ENCODE measurements at regions not wholly inside any gene's neighbourhood (a gene's known extent, or its start where the extent isn't known, plus 50 kb on each side); places are given as distances from the start of the nearest gene placed in this dataset.

GRCh38 chr20:12305188-12305950, 387.7 kb downstream of the BTBD3 start:
- H3K4me3 ChIP-seq (replicated peaks; ENCODE audit: low read depth, low read length), result no peak overlapping the region
- DNase-seq (ENCODE audit: low read depth), result no peak
- TF ChIP-seq, protein P1, sequence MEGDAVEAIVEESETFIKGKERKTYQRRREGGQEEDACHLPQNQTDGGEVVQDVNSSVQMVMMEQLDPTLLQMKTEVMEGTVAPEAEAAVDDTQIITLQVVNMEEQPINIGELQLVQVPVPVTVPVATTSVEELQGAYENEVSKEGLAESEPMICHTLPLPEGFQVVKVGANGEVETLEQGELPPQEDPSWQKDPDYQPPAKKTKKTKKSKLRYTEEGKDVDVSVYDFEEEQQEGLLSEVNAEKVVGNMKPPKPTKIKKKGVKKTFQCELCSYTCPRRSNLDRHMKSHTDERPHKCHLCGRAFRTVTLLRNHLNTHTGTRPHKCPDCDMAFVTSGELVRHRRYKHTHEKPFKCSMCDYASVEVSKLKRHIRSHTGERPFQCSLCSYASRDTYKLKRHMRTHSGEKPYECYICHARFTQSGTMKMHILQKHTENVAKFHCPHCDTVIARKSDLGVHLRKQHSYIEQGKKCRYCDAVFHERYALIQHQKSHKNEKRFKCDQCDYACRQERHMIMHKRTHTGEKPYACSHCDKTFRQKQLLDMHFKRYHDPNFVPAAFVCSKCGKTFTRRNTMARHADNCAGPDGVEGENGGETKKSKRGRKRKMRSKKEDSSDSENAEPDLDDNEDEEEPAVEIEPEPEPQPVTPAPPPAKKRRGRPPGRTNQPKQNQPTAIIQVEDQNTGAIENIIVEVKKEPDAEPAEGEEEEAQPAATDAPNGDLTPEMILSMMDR (IDR thresholded peaks at IDR 0.05; ENCODE audit: low read length, missing control alignments), result no peak

GRCh38 chr20:12306107-12306506, 388.4 kb downstream of the BTBD3 start:
- TF ChIP-seq, protein P1 (IDR thresholded peaks at IDR 0.05; ENCODE audit: low read length, missing control alignments), result no peak
- no peak overlapping the region for H3K4me3 ChIP-seq (replicated peaks; ENCODE audit: low read depth, low read length)
- DNase-seq (ENCODE audit: low read depth), result peak; percentile 1

- H3K4me3 ChIP-seq (replicated peaks; ENCODE audit: low read depth, low read length), result no peak overlapping the region
- no peak for DNase-seq (ENCODE audit: low read depth)
- TF ChIP-seq, protein P1 (IDR thresholded peaks at IDR 0.05; ENCODE audit: low read length, missing control alignments), result no peak
Observed at GRCh38 chr20:12311094-12311865, 393.6 kb downstream of the BTBD3 start.

DNA sequence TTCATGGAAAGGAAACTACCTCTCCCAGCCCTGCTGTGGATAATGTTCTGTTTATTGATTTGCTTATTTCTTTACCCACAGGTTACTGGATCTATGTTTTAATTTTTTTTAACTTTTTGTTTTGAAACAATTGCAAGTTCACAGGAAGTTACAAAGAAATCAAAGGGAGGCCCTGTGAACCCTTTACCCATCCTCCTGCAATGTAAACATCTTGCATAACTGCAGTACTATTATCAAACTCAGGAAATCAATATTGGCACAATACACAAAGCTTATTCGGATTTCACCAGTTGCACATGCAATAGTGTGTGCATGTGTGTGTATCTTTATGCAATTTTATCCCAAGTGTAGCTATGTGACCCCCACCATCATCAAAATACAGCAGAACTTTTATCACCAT, 398.0 kb downstream of the BTBD3 start:
- TF ChIP-seq, protein P1 (IDR thresholded peaks at IDR 0.05; ENCODE audit: low read length, missing control alignments), result no peak
- no peak overlapping the region for H3K4me3 ChIP-seq (replicated peaks; ENCODE audit: low read depth, low read length)
- DNase-seq (ENCODE audit: low read depth), result no peak

DNA sequence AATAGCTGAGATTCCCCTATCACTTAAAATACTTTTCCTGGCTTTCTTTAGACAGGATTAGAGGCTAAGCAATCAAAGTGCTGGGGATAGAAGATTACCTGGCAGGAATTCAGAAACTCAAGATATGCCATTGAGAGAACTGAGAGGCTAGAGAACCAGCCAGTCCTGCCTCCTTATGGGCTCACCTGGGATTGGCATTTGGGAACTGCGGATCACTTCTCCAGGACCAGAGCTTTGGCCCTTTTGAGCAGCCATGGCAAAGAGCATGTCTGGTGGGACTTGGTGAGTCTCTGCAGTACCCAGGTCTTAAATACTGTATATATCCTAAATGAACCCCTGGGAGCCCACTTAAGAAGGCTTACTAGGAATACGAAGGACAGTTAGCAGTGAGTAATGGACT, 399.1 kb downstream of the BTBD3 start:
- H3K4me3 ChIP-seq (replicated peaks; ENCODE audit: low read depth, low read length), result no peak overlapping the region
- no peak for DNase-seq (ENCODE audit: low read depth)
- TF ChIP-seq, protein P1 (IDR thresholded peaks at IDR 0.05; ENCODE audit: low read length, missing control alignments), result no peak

DNA sequence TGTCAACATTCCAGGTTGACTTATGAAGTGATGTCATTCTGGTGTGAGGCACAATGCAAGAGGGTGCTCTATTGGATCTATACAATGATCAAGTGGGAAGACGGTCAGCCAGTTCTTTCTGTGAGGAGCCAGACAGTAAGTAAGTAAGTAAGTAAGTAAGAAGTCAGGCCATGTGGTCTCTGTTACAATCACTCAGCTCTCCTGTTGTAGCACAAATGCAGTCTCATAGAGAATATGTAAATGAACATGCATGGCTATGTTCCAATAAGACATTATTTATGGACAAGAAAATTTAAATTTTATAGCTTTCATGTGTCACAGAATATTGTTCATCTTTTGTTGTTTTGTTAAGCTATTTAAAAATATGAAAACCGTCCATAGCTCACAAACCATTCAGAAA, 399.7 kb downstream of the BTBD3 start:
- H3K4me3 ChIP-seq (replicated peaks; ENCODE audit: low read depth, low read length), result no peak overlapping the region
- TF ChIP-seq, protein P1 (IDR thresholded peaks at IDR 0.05; ENCODE audit: low read length, missing control alignments), result no peak
- DNase-seq (ENCODE audit: low read depth), result no peak

Data from fibroblast of pulmonary artery (primary cell).